K562 (cell line): ENCODE measurements at regions not wholly inside any gene's neighbourhood (a gene's known extent, or its start where the extent isn't known, plus 50 kb on each side); places are given as distances from the start of the nearest gene placed in this dataset.

Source experiments
- TF ChIP-seq, protein P1 (sequence below): fragments of 200-600 bp; sonication (generic); IDR thresholded peaks from one replicate; pipeline ENCODE4 v1.6.1; 2012; ENCODE audit warnings: mild to moderate bottlenecking, low read depth, low read length, inconsistent platforms

DNA sequence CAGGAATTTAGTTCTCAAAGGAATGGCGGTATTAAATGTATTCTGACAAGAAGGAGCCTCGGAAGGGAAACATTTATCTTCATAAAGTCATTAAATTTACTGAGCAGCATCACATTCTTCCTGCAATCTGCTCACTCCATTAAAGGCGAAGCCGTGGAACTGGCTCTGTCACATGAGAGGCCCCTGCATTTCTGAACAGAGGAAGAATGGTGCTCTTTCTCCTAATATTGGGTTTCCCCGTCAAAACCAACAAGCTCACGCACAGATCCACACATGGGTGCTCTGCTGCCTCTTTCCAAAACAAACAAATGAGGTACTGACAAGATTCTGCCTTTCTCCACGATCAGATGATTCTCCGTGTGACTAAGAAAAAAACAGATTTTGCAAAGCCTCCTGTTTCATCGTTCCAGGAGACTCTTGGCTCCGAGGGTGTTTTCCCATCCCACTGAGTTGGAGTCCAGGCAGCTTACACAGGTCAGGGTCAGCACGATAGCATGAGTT lies 191.2 kb downstream of the IDS start (continued):
- TF ChIP-seq, protein P1, sequence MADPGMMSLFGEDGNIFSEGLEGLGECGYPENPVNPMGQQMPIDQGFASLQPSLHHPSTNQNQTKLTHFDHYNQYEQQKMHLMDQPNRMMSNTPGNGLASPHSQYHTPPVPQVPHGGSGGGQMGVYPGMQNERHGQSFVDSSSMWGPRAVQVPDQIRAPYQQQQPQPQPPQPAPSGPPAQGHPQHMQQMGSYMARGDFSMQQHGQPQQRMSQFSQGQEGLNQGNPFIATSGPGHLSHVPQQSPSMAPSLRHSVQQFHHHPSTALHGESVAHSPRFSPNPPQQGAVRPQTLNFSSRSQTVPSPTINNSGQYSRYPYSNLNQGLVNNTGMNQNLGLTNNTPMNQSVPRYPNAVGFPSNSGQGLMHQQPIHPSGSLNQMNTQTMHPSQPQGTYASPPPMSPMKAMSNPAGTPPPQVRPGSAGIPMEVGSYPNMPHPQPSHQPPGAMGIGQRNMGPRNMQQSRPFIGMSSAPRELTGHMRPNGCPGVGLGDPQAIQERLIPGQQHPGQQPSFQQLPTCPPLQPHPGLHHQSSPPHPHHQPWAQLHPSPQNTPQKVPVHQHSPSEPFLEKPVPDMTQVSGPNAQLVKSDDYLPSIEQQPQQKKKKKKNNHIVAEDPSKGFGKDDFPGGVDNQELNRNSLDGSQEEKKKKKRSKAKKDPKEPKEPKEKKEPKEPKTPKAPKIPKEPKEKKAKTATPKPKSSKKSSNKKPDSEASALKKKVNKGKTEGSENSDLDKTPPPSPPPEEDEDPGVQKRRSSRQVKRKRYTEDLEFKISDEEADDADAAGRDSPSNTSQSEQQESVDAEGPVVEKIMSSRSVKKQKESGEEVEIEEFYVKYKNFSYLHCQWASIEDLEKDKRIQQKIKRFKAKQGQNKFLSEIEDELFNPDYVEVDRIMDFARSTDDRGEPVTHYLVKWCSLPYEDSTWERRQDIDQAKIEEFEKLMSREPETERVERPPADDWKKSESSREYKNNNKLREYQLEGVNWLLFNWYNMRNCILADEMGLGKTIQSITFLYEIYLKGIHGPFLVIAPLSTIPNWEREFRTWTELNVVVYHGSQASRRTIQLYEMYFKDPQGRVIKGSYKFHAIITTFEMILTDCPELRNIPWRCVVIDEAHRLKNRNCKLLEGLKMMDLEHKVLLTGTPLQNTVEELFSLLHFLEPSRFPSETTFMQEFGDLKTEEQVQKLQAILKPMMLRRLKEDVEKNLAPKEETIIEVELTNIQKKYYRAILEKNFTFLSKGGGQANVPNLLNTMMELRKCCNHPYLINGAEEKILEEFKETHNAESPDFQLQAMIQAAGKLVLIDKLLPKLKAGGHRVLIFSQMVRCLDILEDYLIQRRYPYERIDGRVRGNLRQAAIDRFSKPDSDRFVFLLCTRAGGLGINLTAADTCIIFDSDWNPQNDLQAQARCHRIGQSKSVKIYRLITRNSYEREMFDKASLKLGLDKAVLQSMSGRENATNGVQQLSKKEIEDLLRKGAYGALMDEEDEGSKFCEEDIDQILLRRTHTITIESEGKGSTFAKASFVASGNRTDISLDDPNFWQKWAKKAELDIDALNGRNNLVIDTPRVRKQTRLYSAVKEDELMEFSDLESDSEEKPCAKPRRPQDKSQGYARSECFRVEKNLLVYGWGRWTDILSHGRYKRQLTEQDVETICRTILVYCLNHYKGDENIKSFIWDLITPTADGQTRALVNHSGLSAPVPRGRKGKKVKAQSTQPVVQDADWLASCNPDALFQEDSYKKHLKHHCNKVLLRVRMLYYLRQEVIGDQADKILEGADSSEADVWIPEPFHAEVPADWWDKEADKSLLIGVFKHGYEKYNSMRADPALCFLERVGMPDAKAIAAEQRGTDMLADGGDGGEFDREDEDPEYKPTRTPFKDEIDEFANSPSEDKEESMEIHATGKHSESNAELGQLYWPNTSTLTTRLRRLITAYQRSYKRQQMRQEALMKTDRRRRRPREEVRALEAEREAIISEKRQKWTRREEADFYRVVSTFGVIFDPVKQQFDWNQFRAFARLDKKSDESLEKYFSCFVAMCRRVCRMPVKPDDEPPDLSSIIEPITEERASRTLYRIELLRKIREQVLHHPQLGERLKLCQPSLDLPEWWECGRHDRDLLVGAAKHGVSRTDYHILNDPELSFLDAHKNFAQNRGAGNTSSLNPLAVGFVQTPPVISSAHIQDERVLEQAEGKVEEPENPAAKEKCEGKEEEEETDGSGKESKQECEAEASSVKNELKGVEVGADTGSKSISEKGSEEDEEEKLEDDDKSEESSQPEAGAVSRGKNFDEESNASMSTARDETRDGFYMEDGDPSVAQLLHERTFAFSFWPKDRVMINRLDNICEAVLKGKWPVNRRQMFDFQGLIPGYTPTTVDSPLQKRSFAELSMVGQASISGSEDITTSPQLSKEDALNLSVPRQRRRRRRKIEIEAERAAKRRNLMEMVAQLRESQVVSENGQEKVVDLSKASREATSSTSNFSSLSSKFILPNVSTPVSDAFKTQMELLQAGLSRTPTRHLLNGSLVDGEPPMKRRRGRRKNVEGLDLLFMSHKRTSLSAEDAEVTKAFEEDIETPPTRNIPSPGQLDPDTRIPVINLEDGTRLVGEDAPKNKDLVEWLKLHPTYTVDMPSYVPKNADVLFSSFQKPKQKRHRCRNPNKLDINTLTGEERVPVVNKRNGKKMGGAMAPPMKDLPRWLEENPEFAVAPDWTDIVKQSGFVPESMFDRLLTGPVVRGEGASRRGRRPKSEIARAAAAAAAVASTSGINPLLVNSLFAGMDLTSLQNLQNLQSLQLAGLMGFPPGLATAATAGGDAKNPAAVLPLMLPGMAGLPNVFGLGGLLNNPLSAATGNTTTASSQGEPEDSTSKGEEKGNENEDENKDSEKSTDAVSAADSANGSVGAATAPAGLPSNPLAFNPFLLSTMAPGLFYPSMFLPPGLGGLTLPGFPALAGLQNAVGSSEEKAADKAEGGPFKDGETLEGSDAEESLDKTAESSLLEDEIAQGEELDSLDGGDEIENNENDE = no peak
